OCI-LY3 (cell line): ENCODE measurements at regions not wholly inside any gene's neighbourhood (a gene's known extent, or its start where the extent isn't known, plus 50 kb on each side); places are given as distances from the start of the nearest gene placed in this dataset.

Source experiments
- H2AFZ ChIP-seq: fragments of 200-600, 300-600 bp; shearing (Covaris generic); 2 replicates; pipeline ENCODE4 v1.6.0; 2014; ENCODE audit warnings: antibody characterized with exemption, low read depth, low read length
- H3K27ac ChIP-seq: fragments of 200-600, 300-600 bp; sonication (generic); 2 replicates; pipeline ENCODE4 v1.5.1; 2014; ENCODE audit warnings: mild to moderate bottlenecking, low read length, moderate library complexity, mixed read lengths
- H3K27me3 ChIP-seq: fragments of 200-600, 300-600 bp; sonication (generic); 2 replicates; pipeline ENCODE4 v1.6.1; 2014; ENCODE audit warnings: low read depth, low read length, mixed read lengths
- H3K36me3 ChIP-seq: fragments of 200-600, 300-600 bp; sonication (generic); replicated peaks from 2 replicates; pipeline ENCODE3; 2014; ENCODE audit warnings: low read depth, low read length, mixed read lengths
- H3K4me1 ChIP-seq: fragments of 300-600, 200-600 bp; sonication (generic); 2 replicates; pipeline ENCODE4 v1.6.1; 2014; ENCODE audit warnings: low read length, mixed read lengths
- H3K4me2 ChIP-seq: fragments of 200-600, 300-600 bp; sonication (generic); 2 replicates; pipeline ENCODE4 v1.6.1; 2014; ENCODE audit warnings: low read length, mixed read lengths
- H3K4me3 ChIP-seq: fragments of 300-600, 200-600 bp; sonication (generic); 2 replicates; pipeline ENCODE4 v1.5.1; 2014; ENCODE audit warnings: antibody characterized with exemption, mild to moderate bottlenecking, low read length, moderate library complexity
- H3K79me2 ChIP-seq: fragments of 300-600, 200-600 bp; shearing (Covaris generic); 2 replicates; pipeline ENCODE4 v1.6.1; 2014; ENCODE audit warnings: mild to moderate bottlenecking, low read length, mixed read lengths
- H3K9ac ChIP-seq: fragments of 300-600, 200-600 bp; shearing (Covaris generic); 2 replicates; pipeline ENCODE4 v1.6.0; 2014; ENCODE audit warnings: mild to moderate bottlenecking, low read length, moderate library complexity
- H3K9me3 ChIP-seq: fragments of 200-600, 300-600 bp; shearing (Covaris generic); 2 replicates; pipeline ENCODE4 v1.6.1; 2014; ENCODE audit warnings: low read length, mixed read lengths; ENCODE audit not compliant: insufficient read depth
- H4K20me1 ChIP-seq: fragments of 200-600, 300-600 bp; sonication (generic); 2 replicates; pipeline ENCODE4 v1.6.1; 2016; ENCODE audit warnings: low read length, mixed read lengths; ENCODE audit not compliant: insufficient read depth
- CTCF ChIP-seq: fragments of 200-600, 300-600 bp; sonication (generic); IDR thresholded peaks from 2 replicates; pipeline ENCODE4 v1.5.1; 2014; ENCODE audit warnings: antibody characterized with exemption, low read length, low read depth
- EZH2phosphoT487 ChIP-seq: fragments of 200-600 bp; shearing (Covaris generic); IDR thresholded peaks from 2 replicates; pipeline ENCODE4 v1.6.1; 2018; ENCODE audit warnings: antibody characterized with exemption, mixed run types, low read depth

GRCh38 chr1:101290922-101291561 is 54.2 kb downstream of the S1PR1 start:
- H3K27ac ChIP-seq = no peak overlapping the region
- peaks cover 39% of the 10 kb centered on the region for H3K4me1 ChIP-seq
- peaks cover 29% of the 10 kb centered on the region for H3K27me3 ChIP-seq
- H4K20me1 ChIP-seq = no peaks in the 10 kb centered on the region
- peak overlapping the region; percentile 57 for H3K4me2 ChIP-seq
- H3K9ac ChIP-seq = no peak overlapping the region
- TF ChIP-seq CTCF = no peak
- no peaks in the 10 kb centered on the region for H3K36me3 ChIP-seq
- H3K4me3 ChIP-seq = peak overlapping the region; percentile 22; the same call in 1 of the 2 replicates
- H3K9me3 ChIP-seq = no peaks in the 10 kb centered on the region
- H2AFZ ChIP-seq = no peak overlapping the region
- H3K79me2 ChIP-seq = no peaks in the 10 kb centered on the region

DNA sequence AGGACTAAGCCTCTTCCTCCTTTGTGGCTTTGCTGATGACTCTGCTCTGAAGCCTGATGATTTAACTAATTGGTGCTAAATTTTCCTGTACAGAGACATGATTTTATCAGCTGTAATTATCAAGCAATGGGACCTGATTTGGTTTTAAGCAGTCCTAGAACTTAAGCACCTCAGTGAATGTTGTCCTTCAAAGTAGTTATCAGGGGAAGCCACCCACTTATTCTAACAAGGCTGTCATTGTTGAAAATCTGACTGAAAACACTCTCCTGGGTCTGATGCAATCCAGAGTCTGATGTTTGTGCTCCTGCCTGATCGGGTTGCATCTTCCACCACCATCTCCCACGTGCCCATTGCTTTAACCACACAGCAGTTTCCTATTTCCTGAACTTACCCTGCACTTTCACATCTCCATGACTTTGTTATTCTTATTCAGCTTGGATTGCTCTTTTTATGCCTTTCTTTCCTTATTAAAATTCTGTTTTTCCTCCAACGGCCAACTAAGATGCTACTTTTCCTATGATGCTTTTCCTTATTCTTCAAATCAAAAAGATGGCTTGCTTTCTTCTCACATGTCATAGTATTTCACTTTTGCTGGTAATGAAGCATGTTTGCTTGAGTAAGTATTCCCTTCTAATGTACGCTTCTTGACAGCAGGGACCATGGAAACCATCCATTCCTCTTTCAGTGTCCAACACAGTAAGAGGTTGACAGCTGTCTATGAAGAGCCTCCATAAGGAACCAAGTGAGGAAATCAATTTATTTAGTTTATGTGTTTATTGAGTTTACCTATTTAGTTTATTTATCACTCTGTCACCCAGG is 55.0 kb downstream of the S1PR1 start:
- Histone ChIP-seq H2AFZ (no peak overlapping the region), H3K27me3 (peaks cover 32% of the 10 kb centered on the region), H3K4me3 (peak overlapping the region; percentile 22), H3K9ac (no peak overlapping the region), H3K79me2 (no peaks in the 10 kb centered on the region), H3K27ac (no peak overlapping the region), H3K4me1 (peaks cover 39% of the 10 kb centered on the region), H4K20me1 (no peaks in the 10 kb centered on the region), H3K4me2 (peak overlapping the region; percentile 57), H3K36me3 (no peaks in the 10 kb centered on the region), H3K9me3 (no peaks in the 10 kb centered on the region)
- TF ChIP-seq EZH2phosphoT487 (no peak), CTCF (no peak)

GRCh38 chr1:101293461-101294051 is 56.7 kb downstream of the S1PR1 start:
- peaks cover 45% of the 10 kb centered on the region for H3K27me3 ChIP-seq
- peak overlapping the region; percentile 65 for H3K4me2 ChIP-seq
- TF ChIP-seq EZH2phosphoT487 (no peak), CTCF (no peak)
- H3K36me3 ChIP-seq = no peaks in the 10 kb centered on the region
- no peaks in the 10 kb centered on the region for H3K9me3 ChIP-seq
- no peak overlapping the region for H3K9ac ChIP-seq
- H4K20me1 ChIP-seq = no peaks in the 10 kb centered on the region
- peak overlapping the region; percentile 28; the same call in 1 of the 2 replicates for H3K4me3 ChIP-seq
- peak overlapping the region; percentile 38 for H3K27ac ChIP-seq
- peaks cover 39% of the 10 kb centered on the region for H3K4me1 ChIP-seq
- H2AFZ ChIP-seq = no peak overlapping the region
- no peaks in the 10 kb centered on the region for H3K79me2 ChIP-seq

- Histone ChIP-seq H3K36me3 (no peaks in the 10 kb centered on the region), H2AFZ (no peak overlapping the region), H3K4me3 (no peak overlapping the region), H3K27ac (no peak overlapping the region), H3K4me1 (peaks cover 39% of the 10 kb centered on the region), H3K79me2 (no peaks in the 10 kb centered on the region), H3K9ac (no peak overlapping the region), H3K27me3 (peaks cover 52% of the 10 kb centered on the region), H4K20me1 (no peaks in the 10 kb centered on the region), H3K4me2 (no peak overlapping the region), H3K9me3 (no peaks in the 10 kb centered on the region)
- TF ChIP-seq CTCF = no peak
- no peak for TF ChIP-seq EZH2phosphoT487
Measured at GRCh38 chr1:101295209-101295608, 58.4 kb downstream of the S1PR1 start.
